Activated CD8-positive, alpha-beta memory T cell treated with anti-CD3 and anti-CD28 coated beads for 24 hours (primary cell): ENCODE measurements at regions not wholly inside any gene's neighbourhood (a gene's known extent, or its start where the extent isn't known, plus 50 kb on each side); places are given as distances from the start of the nearest gene placed in this dataset.

Experiments used
- DNase-seq: peaks from one replicate; pipeline ENCODE4 v3.0.0-alpha.2; 2020

DNA sequence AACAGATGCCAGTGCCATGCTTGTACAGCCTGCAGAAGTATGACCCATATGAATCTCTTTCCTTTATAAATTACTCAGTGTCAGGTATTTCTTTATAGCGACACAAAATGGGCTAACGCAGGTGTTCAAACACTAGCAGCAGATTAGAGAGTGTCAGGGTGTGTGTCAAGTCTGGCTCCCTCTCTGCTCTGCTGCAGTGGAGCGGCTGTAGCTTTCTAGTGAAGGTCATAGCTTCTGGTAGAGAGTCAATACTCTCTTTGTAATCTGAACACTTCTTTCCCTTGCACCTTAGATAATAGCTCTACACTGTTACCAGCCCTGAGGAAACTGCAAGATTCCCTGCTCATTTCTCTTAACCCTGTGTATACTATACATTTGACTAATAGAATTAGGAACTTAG, 483.2 kb upstream of the TGFBR2 start:
- DNase-seq = no peak

DNA sequence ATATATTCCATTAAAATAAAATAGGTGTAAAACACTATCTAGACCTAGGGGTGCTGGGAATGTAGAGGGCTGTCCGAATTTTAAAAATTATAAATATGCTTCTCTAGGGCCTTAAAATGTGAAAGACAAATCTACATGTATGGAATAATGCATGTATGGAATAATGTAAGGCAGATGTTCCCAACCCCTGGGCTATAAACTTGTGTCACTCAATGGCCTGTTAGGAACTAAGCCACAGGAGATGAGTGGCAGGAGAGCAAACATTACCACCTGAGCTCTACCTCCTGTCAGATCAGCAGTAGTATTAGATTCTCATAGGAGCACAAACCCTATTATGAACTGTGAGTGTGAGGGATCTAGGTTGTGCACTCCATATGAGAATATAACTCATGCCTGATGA, 482.6 kb upstream of the TGFBR2 start:
- DNase-seq = no peak

DNA sequence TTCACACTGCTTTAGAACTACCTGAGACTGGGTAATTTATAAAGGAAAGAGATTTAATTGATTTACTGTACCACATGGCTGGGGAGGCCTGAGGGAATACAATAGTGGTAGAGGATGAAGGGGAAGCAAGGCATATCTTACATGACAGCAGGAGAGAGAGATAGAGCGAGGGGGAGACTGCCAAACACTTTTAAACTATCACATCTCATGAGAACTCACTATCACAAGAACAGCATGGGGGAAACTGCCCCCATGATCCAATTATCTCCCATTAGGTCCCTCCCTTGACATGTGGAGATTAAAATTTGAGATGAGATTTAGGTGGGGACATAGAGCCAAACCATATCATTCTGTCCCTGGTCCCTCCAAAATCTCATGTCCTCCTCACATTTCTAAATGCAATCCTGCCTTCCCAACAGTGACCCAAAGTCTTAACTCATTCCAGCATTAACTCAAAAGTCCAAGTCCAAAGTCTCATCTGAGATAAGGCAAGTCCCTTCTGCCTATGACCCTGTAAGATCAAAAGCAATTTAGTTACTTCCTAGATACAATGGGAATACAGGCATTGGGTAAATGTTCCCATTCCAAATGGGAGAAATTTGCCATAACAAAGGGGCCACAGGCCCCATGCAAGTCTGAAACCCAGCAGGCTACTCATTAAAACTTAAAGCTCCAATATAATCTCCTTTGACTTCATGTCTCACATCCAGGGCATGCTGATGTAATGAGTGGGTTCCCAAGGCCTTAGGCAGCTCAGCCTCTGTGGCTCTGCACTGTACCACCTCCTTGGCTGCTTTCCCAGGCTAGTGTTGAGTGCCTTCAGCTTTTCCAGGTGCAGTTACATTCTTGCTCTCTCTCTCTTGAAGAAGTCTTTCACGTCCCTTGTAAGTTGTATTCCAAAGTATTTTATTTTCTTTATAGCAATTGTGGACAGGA, 481.7 kb upstream of the TGFBR2 start:
- no peak for DNase-seq

DNA sequence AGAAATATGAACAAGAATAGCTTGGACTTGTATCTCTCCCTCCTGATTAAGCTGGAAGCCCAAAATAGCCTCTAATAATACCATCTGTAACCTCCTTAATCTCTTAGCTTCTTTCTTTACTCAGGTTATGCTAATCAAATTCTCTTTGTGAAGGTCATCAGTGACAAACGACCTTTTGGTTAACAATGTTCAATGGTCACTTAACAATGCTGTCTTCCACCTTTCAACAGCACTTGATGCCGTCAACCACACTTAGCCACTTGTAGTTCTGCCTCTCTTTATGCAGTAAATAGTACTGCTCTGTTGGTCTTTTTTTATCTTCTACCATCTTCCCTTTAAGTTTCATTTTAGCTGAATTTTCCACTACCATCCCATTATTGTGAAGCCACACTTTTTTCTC, 476.6 kb upstream of the TGFBR2 start:
- DNase-seq = no peak

- DNase-seq = no peak
Measured at GRCh38 chr3:30130391-30130790, 476.0 kb upstream of the TGFBR2 start.

DNA sequence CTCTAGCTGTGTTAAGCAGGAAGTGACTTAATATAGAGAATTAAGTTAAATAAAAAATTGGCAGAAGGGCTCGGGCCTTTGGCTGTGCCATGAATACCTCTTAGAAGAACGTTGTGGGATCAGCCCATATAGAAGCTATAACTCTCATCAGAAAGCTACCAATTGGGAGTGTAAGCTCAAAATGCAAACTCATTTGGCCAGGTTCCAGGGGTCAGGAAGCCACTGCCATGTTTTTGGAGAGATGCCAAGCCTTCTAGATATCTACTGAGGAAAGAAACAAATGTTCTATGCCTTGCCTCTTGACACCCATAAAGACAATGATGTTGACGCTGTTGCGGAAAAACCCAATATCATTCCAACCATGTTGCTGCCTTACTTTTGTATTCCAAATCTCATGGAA, 475.2 kb upstream of the TGFBR2 start:
- DNase-seq = no peak

DNA sequence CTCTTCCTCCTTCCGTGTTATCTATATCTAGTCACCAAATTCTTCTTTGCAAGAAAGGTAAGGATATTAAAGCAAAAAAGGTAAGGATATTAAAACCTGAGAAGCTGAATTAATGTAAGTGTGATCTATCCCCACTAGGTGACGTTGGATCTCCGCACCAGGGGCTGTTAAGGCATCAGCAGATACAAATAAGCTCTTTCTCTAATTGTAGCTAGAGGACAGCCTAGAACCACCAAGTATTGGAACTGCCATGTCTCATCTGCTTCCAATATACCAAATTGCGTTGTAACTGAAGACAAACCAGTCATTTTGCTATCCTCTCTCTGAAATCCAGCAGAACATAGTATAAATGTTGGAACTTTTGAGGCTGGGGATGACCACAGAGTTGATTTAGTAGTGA, 471.2 kb upstream of the TGFBR2 start:
- DNase-seq = no peak

DNA sequence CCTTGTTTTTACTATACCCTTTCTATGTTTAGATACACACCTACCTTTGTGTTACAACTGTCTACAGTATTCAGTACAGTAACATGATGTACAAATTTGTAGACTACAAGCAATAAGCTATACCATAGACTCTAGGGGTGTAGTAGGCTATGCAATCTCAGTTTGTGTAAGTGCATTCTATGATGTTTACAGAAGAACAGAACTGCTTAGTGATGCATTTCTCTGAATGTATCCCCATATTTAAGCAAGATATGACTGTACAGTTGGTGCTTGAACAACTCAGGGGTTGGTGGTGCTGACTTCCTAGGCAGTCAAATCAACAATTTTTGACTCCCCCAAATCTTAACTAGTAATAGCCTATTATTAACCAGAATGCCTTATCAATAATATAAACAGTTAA, 467.1 kb upstream of the TGFBR2 start:
- no peak for DNase-seq

GRCh38 chr3:30140356-30141075, 465.9 kb upstream of the TGFBR2 start:
- DNase-seq = no peak

- no peak for DNase-seq
Measured at GRCh38 chr3:30141178-30141581, 465.2 kb upstream of the TGFBR2 start.

DNA sequence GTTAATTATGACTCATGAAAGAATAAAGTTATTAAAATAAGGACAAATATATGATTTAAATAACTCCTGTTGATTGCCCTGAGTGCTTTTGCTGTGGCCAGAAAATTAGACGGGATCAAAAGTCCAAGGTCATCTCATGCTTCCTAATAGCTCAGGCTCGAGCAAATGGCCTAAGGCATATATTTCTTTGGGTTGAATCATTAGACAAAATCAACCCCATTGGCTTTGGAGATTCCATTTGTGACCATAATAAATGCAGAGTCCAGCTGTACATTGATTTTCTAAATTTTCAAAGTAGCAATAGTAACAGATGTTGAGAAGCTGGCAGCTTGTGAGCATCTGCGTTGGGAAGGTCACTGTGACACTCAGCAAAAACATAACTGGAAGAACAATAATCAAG, 464.5 kb upstream of the TGFBR2 start:
- DNase-seq = no peak

GRCh38 chr3:30142946-30143345, 463.5 kb upstream of the TGFBR2 start:
- no peak for DNase-seq

GRCh38 chr3:30145281-30145680, 461.1 kb upstream of the TGFBR2 start:
- no peak for DNase-seq

DNA sequence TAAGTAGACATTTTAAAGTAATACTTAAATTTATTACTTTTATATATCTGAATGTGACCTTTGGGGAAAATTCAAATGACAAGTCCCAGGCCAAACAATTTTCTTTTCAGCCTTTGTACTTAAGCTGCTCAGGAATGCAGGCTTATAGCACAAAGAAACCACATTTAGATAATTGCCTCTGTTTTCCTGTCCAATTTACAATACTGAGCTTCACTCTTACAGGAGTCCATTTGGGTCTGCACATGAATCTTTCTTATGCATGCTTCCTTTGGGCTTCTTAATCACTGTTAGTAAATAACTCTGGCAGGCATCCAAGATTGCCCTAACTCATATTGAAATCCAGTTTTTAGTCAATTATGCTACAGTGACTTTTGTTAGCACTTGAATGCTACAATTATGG, 459.4 kb upstream of the TGFBR2 start:
- no peak for DNase-seq

DNA sequence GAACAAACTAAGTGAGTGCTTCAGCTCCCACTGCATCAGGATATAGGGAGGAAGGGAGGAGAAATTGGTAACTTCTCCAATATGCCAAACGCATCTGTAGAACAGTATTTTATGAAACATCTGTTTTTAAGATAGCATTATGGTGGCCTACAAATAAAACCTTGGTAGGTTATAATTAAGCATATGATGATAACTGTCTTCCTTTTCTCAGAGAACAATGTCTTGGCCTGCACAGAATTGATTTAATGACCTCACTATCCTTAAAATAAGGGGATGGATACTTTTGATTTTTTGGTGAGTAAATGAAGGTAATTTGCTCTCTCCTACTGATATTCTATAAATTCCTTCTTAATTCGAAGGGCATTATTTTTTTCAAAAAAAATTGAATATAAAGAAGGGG, 451.5 kb upstream of the TGFBR2 start:
- no peak for DNase-seq

DNA sequence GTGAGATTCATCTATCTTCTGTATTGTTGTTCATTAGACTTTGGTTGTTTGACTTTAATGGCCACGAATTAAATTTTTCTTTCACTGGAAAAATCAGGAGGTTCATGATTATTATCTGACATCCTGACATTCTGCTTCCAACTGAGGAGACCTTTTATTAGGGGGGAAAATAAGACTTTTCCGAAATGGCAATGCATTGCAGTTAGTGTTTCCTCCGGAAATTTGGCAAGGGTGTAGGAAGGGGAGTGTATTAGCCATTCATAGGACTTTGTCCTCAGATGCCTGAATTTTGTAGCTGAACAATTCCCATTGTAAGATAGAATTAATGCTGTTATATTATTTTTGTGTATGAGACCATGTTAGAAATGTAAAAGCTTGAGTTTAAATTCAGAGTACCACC, 450.6 kb upstream of the TGFBR2 start:
- no peak for DNase-seq

DNA sequence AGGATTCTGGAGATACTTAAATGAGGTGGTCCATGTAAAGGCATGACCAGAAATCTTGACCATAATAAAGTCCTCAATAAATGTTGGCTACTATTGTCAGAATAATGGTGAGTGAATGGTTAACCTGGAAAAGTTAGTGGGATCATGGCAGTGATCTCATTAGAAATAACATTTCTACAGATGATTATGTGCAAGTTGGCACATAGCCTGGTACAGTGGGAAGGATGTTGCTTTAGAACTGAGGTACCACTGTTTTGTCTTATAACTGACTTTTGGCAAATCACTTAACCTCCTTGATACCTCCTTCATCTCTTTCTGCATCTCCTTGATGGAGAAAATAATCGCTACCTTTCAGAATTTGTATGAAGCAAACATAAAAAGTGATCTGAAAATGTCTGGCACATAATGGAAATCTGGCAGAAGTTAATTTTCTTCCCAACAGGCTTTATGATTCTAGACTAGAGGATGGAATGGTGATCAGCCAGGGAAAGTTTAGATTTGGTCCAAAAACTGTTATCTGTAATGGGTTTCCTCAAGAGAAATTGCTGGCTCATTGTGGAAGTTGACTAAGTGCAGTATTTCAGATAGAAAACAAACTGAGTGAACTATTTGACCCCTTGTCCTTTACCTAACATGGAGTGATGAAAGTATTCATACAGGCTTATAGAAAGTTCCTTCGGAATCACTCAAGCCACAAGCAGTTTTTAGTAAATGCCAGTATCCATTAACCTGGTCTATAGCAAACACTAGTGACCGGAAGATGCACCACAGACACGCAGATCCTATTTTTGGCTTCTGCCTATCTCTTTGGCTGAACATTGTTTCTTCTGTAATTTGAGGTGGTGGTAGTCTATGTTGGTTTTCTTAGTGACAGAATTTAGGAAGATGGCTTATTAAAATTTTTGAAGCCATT, 449.6 kb upstream of the TGFBR2 start:
- DNase-seq = no peak

GRCh38 chr3:30161375-30161774, 445.0 kb upstream of the TGFBR2 start:
- no peak for DNase-seq

DNA sequence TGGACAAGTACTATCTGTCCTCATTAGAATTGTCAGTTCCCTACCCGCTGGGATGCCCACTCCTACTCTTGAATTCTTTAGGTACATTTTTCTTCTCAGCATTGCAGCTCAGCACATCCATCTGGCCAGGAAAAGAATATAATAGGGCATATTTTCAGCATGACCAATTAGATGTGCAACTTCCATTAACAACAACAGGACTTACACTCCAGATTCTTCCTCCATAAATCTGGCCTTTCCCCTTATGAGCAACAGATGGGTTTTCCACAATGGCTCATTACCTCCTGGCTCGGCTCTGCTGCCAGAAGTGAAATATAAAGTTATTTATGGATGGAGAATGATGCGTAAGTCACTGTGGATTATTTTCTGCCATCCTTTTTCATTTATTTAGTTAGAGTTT, 443.8 kb upstream of the TGFBR2 start:
- DNase-seq = no peak

DNA sequence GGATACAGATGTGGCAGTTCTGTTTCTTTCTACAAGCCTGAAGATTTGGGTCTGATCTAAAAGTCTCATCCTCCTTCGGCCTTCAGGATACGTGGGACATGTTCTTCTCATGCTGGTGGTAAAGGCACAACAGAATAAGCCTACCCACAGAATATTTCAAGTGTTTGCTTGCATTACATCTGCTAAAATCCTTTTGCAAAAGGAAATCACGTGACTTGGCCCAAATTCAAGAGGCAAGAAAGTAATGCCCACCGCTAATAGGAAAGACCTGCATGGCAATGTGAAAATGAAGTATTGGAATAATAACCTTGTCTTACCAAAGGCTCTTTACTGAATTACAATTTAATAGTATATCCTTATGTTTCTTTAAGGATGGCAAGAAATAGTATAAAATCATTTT, 439.9 kb upstream of the TGFBR2 start:
- DNase-seq = no peak

DNA sequence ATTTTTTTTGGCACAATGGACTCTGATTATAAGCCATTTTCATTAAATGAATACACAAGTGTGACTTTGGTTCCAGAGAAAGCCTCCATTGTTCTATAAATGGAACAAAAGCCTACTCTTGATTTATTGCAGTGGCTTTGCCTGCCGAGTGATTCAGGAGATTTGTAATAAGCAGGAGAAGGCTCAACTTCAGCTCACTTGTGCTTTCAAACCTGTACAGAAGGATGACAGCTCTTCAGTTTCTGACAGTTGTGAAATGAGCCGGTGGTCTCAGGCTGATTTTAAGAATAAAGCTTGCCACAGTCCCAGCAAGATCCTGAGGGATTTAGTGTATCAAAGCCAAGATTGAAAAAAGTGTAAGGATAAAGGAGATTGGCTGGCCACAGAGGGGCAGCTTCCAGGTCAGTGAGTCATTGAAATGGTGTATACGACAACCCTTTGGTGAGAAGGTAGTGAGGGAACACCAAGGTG, 438.8 kb upstream of the TGFBR2 start:
- DNase-seq = no peak

DNA sequence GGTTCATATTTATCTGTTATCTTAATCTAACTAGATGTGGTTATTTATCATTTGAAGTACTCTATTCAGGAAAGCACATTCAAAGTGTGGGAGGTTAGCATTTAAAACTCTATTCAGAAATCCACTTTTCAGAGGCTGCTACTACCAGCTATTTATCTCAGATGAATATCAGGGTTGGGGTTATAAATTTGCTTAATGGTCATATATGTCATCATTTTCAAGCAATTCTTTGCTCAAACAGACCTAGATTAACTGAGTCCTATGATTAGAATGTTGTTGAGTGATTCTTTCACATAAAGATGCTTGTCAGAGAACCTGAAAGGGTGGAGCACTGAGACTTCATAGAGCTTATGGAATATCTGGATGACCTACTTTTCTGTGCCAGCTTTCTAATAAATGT, 436.9 kb upstream of the TGFBR2 start:
- DNase-seq = no peak
